GM12878 (cell line): ENCODE measurements at regions not wholly inside any gene's neighbourhood (a gene's known extent, or its start where the extent isn't known, plus 50 kb on each side); places are given as distances from the start of the nearest gene placed in this dataset.

Experiments used
- ATAC-seq: fragments of 200-7000 bp; cut with Tn5 transposase; 3 replicates; pipeline ENCODE4 v1.9.1; 2020; ENCODE audit warnings: mild to moderate bottlenecking, moderate library complexity
- BruUV-seq: library from RNA; stranded (reverse); fragments of 400-500 nt; replicated peaks from 2 replicates; lab custom pipeline; 2021; lab: Mats Ljungman, UMichigan
- CTCF ChIA-PET: fragments of 300-600 bp; sonication (Branson Sonifier 250); formaldehyde crosslinking; extraction: SDS; loops from one replicate; lab custom pipeline; 2021; ENCODE audit warnings: inconsistent platforms; lab: Yijun Ruan, JAX
- POLR2A ChIA-PET: fragments of 350-600 bp; formaldehyde crosslinking; extraction: SDS; loops from one replicate; lab custom pipeline; 2021; ENCODE audit warnings: inconsistent platforms; lab: Charles Lee
- RAD21 ChIA-PET: fragments of 300-600 bp; sonication (Branson Sonifier 250); formaldehyde crosslinking; loops from one replicate; lab custom pipeline; 2023; ENCODE audit warnings: antibody characterized with exemption; ENCODE audit not compliant: unreplicated experiment; lab: Charles Lee
- SMC1A ChIA-PET: fragments of 300-600 bp; sonication (Branson Sonifier 250); formaldehyde crosslinking; loops from one replicate; lab custom pipeline; 2023; ENCODE audit not compliant: unreplicated experiment, uncharacterized antibody; lab: Charles Lee
- DNase-seq: peaks from one replicate; pipeline ENCODE4 v3.0.0-alpha.2; 2011; ENCODE audit warnings: low read depth, low spot score
- FAIRE-seq: peaks from 3 replicates; lab custom pipeline; 2011; peaks lifted over from hg19 to GRCh38; lab: Jason Lieb, UNC
- H2AFZ ChIP-seq: 2 replicates; pipeline ENCODE4 v1.6.0; 2011; ENCODE audit warnings: low read depth, low read length, control low read depth; ENCODE audit not compliant: control insufficient read depth
- H3K27ac ChIP-seq: 2 replicates; pipeline ENCODE4 v1.5.1; 2011; ENCODE audit warnings: control low read depth; ENCODE audit not compliant: control insufficient read depth, insufficient read depth
- H3K27me3 ChIP-seq, 2 experiments: replicated peaks in 1 of 2; 2 replicates each; pipeline versions ENCODE4 v1.6.0 to v1.6.1; 2011; ENCODE audit warnings: low read length in 1 of 2; ENCODE audit not compliant: control insufficient read depth in 2 of 2, insufficient read depth in 2 of 2
- H3K36me3 ChIP-seq, 2 experiments: 2 replicates each; pipeline ENCODE4 v1.5.1; 2011; ENCODE audit warnings: low read length in 1 of 2; ENCODE audit not compliant: control insufficient read depth in 2 of 2, insufficient read depth in 2 of 2
- H3K4me1 ChIP-seq: 2 replicates; pipeline ENCODE4 v1.6.1; 2011; ENCODE audit warnings: mild to moderate bottlenecking, low read length, moderate library complexity, mixed read lengths; ENCODE audit not compliant: control insufficient read depth, insufficient read depth
- H3K4me2 ChIP-seq: 2 replicates; pipeline ENCODE4 v1.6.0; 2011; ENCODE audit warnings: control low read depth; ENCODE audit not compliant: control insufficient read depth, insufficient read depth
- H3K4me3 ChIP-seq: fragments of 200-600 bp; sonication (generic); 2 replicates; pipeline ENCODE4 v1.5.1; 2016
- H3K79me2 ChIP-seq: 2 replicates; pipeline ENCODE4 v1.6.0; 2011; ENCODE audit warnings: low read length; ENCODE audit not compliant: control insufficient read depth, insufficient read depth
- H3K9ac ChIP-seq: 2 replicates; pipeline ENCODE4 v1.8.0; 2011; ENCODE audit warnings: low read length, control low read depth, mixed read lengths; ENCODE audit not compliant: control insufficient read depth, insufficient read depth
- H3K9me3 ChIP-seq: replicated peaks from 3 replicates; pipeline ENCODE4 v1.5.1; 2011; ENCODE audit warnings: mild to moderate bottlenecking, low read length; ENCODE audit not compliant: control insufficient read depth, insufficient read depth
- H4K20me1 ChIP-seq: 2 replicates; pipeline ENCODE4 v1.6.0; 2011; ENCODE audit not compliant: control insufficient read depth, insufficient read depth
- CBX3 ChIP-seq: fragments of 200-600 bp; sonication (generic); IDR thresholded peaks from 2 replicates; pipeline ENCODE4 v1.6.1; 2016; ENCODE audit warnings: low read depth, borderline replicate concordance
- EP300 ChIP-seq, 2 experiments: fragments of 150-350 bp in 1 of 2; IDR thresholded peaks; 2 replicates each; pipeline ENCODE4 v1.6.1; 2011 to 2012; ENCODE audit warnings: low read depth in 2 of 2, low read length in 2 of 2, borderline replicate concordance in 1 of 2, improper control_type of control experiment in 1 of 2, inconsistent platforms in 1 of 2; ENCODE audit not compliant: control insufficient read depth in 1 of 2
- EZH2 ChIP-seq: IDR thresholded peaks from 2 replicates; pipeline ENCODE4 v1.6.1; 2012; ENCODE audit warnings: low read depth, mild to moderate bottlenecking, control low read depth, inconsistent platforms, low read length, borderline replicate concordance; ENCODE audit not compliant: control insufficient read depth
- FOXM1 ChIP-seq: IDR thresholded peaks from 2 replicates; pipeline ENCODE4 v1.6.1; 2012; ENCODE audit warnings: low read depth, mild to moderate bottlenecking, inconsistent platforms, low read length, moderate library complexity
- GABPA ChIP-seq: IDR thresholded peaks from 2 replicates; pipeline ENCODE4 v1.6.1; 2014; ENCODE audit warnings: antibody characterized with exemption, low read depth, mild to moderate bottlenecking, inconsistent platforms
- HDGF ChIP-seq: fragments of 450-650 bp; IDR thresholded peaks from 2 replicates; pipeline ENCODE4 v1.6.1; 2016; ENCODE audit warnings: antibody characterized with exemption
- MYB ChIP-seq: fragments of 150-350 bp; IDR thresholded peaks from 2 replicates; pipeline ENCODE4 v1.6.1; 2014; ENCODE audit warnings: mild to moderate bottlenecking, low read depth, low read length, borderline replicate concordance
- RB1 ChIP-seq: fragments of 450-650 bp; formaldehyde crosslinking; IDR thresholded peaks from 2 replicates; pipeline ENCODE4 v1.6.1; 2017; ENCODE audit warnings: mild to moderate bottlenecking, borderline replicate concordance
- RFX5 ChIP-seq: IDR thresholded peaks from 2 replicates; pipeline ENCODE4 v1.6.1; 2011; ENCODE audit warnings: low read depth, low read length, improper control_type of control experiment
- SMC3 ChIP-seq: IDR thresholded peaks from 2 replicates; pipeline ENCODE4 v1.6.1; 2011; ENCODE audit warnings: low read length, improper control_type of control experiment, borderline replicate concordance
- ZZZ3 ChIP-seq: IDR thresholded peaks from 2 replicates; pipeline ENCODE4 v1.6.1; 2011; ENCODE audit warnings: low read depth; ENCODE audit not compliant: control insufficient read depth, insufficient read length
- WGBS: methylation state at CpG from one replicate; pipeline ENCODE4 v1.1.6; 2016; ENCODE audit warnings: low lambda C conversion rate; ENCODE audit not compliant: insufficient replicate concordance, insufficient coverage; ENCODE audit errors: missing lambda C conversion rate; 5-methylcytosine and 5-hydroxymethylcytosine counted together
- in situ Hi-C: fragments of 300-500 bp; cut with MboI; formaldehyde crosslinking; loops from 9 replicates; pipeline ENCODE4 v1.14.3; 2018; ENCODE audit warnings: mixed read lengths
- intact Hi-C: fragments of 100-400 bp; cut with micrococcal nuclease; formaldehyde crosslinking; loops from one replicate; pipeline ENCODE4 v1.14.2; 2022; ENCODE audit not compliant: unreplicated experiment
- TF ChIP-seq, protein P1 (sequence below): fragments of 150-350 bp; IDR thresholded peaks from 2 replicates; pipeline ENCODE4 v1.6.1; 2016; ENCODE audit warnings: low read depth, low read length
- TF ChIP-seq, protein P2 (sequence below): fragments of 450-650 bp; IDR thresholded peaks from 2 replicates; pipeline ENCODE4 v1.6.1; 2017; ENCODE audit warnings: mild to moderate bottlenecking, moderate library complexity
- TF ChIP-seq, protein P3 (sequence below): fragments of 450-650 bp; formaldehyde crosslinking; IDR thresholded peaks from 2 replicates; pipeline ENCODE4 v1.5.0; 2022; ENCODE audit warnings: mild to moderate bottlenecking, missing genetic modification characterization

DNA sequence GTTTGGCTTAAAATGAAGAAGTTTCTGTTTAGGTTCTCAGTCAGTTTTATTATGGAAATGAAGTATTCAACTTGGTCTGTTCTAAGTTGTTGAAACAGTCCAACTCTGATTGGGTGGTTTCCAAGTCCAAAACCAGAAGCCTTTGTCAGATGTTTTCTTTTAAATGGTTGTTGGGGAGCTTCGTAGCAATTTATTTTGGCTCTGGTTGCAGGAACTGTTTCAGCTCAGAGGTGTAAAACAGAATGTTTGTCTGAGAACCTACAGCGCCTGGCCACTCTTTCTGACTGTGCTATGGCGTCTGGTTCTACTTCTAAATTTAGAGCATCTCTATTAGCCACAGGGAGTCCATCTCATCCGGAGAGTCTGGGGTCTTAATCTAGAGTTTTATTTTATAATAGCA is 582.6 kb upstream of the TMPRSS15 start:
- ATAC-seq (no peak), DNase-seq (no peak), FAIRE-seq (no peak)
- RAD21 ChIA-PET, result no interaction called here
- H3K4me3 ChIP-seq, result no peak overlapping the region
- BruUV-seq, result no TSS peak
- no peak overlapping the region for H2AFZ ChIP-seq
- no peak overlapping the region for H3K27ac ChIP-seq
- POLR2A ChIA-PET, result no interaction called here
- in situ Hi-C loops (no loop called here), intact Hi-C loops (no loop called here)
- no peaks in the 10 kb centered on the region for H4K20me1 ChIP-seq
- H3K9me3 ChIP-seq, result no peaks in the 10 kb centered on the region
- no peak overlapping the region for H3K4me2 ChIP-seq
- no peaks in the 10 kb centered on the region for H3K36me3 ChIP-seq
- no peaks in the 10 kb centered on the region for H3K4me1 ChIP-seq
- 13% methylated on average over 4 of the region's 4 CpGs for WGBS
- CTCF ChIA-PET, result interaction anchor here (1.2 to 1.3 kb wide), 2 partner anchors 15 to 18 kb away, joined by 3 to 5 read pairs; no protein-coding TSS in a partner anchor
- H3K27me3 ChIP-seq, result no peaks in the 10 kb centered on the region
- no peaks in the 10 kb centered on the region for H3K79me2 ChIP-seq
- SMC1A ChIA-PET, result interaction anchor here (1.1 kb wide), 2 partner anchors 14 to 19 kb away, joined by 3 read pairs; no protein-coding TSS in a partner anchor
- no peak overlapping the region for H3K9ac ChIP-seq
- TF ChIP-seq HDGF (no peak), MYB (no peak), EZH2 (no peak), SMC3 (no peak), FOXM1 (no peak), GABPA (no peak), EP300 (IDR thresholded peaks at IDR 0.05; ENCODE audit: borderline replicate concordance in 1 of 2, control insufficient read depth in 1 of 2, low read depth in 2 of 2, low read length in 2 of 2) (no peak), ZZZ3 (no peak), RB1 (no peak), CBX3 (no peak), RFX5 (no peak)
- TF ChIP-seq, protein P1, sequence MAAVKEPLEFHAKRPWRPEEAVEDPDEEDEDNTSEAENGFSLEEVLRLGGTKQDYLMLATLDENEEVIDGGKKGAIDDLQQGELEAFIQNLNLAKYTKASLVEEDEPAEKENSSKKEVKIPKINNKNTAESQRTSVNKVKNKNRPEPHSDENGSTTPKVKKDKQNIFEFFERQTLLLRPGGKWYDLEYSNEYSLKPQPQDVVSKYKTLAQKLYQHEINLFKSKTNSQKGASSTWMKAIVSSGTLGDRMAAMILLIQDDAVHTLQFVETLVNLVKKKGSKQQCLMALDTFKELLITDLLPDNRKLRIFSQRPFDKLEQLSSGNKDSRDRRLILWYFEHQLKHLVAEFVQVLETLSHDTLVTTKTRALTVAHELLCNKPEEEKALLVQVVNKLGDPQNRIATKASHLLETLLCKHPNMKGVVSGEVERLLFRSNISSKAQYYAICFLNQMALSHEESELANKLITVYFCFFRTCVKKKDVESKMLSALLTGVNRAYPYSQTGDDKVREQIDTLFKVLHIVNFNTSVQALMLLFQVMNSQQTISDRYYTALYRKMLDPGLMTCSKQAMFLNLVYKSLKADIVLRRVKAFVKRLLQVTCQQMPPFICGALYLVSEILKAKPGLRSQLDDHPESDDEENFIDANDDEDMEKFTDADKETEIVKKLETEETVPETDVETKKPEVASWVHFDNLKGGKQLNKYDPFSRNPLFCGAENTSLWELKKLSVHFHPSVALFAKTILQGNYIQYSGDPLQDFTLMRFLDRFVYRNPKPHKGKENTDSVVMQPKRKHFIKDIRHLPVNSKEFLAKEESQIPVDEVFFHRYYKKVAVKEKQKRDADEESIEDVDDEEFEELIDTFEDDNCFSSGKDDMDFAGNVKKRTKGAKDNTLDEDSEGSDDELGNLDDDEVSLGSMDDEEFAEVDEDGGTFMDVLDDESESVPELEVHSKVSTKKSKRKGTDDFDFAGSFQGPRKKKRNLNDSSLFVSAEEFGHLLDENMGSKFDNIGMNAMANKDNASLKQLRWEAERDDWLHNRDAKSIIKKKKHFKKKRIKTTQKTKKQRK, result no peak
- TF ChIP-seq, protein P2, sequence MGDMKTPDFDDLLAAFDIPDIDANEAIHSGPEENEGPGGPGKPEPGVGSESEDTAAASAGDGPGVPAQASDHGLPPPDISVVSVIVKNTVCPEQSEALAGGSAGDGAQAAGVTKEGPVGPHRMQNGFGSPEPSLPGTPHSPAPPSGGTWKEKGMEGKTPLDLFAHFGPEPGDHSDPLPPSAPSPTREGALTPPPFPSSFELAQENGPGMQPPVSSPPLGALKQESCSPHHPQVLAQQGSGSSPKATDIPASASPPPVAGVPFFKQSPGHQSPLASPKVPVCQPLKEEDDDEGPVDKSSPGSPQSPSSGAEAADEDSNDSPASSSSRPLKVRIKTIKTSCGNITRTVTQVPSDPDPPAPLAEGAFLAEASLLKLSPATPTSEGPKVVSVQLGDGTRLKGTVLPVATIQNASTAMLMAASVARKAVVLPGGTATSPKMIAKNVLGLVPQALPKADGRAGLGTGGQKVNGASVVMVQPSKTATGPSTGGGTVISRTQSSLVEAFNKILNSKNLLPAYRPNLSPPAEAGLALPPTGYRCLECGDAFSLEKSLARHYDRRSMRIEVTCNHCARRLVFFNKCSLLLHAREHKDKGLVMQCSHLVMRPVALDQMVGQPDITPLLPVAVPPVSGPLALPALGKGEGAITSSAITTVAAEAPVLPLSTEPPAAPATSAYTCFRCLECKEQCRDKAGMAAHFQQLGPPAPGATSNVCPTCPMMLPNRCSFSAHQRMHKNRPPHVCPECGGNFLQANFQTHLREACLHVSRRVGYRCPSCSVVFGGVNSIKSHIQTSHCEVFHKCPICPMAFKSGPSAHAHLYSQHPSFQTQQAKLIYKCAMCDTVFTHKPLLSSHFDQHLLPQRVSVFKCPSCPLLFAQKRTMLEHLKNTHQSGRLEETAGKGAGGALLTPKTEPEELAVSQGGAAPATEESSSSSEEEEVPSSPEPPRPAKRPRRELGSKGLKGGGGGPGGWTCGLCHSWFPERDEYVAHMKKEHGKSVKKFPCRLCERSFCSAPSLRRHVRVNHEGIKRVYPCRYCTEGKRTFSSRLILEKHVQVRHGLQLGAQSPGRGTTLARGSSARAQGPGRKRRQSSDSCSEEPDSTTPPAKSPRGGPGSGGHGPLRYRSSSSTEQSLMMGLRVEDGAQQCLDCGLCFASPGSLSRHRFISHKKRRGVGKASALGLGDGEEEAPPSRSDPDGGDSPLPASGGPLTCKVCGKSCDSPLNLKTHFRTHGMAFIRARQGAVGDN, result no peak
- TF ChIP-seq, protein P3, sequence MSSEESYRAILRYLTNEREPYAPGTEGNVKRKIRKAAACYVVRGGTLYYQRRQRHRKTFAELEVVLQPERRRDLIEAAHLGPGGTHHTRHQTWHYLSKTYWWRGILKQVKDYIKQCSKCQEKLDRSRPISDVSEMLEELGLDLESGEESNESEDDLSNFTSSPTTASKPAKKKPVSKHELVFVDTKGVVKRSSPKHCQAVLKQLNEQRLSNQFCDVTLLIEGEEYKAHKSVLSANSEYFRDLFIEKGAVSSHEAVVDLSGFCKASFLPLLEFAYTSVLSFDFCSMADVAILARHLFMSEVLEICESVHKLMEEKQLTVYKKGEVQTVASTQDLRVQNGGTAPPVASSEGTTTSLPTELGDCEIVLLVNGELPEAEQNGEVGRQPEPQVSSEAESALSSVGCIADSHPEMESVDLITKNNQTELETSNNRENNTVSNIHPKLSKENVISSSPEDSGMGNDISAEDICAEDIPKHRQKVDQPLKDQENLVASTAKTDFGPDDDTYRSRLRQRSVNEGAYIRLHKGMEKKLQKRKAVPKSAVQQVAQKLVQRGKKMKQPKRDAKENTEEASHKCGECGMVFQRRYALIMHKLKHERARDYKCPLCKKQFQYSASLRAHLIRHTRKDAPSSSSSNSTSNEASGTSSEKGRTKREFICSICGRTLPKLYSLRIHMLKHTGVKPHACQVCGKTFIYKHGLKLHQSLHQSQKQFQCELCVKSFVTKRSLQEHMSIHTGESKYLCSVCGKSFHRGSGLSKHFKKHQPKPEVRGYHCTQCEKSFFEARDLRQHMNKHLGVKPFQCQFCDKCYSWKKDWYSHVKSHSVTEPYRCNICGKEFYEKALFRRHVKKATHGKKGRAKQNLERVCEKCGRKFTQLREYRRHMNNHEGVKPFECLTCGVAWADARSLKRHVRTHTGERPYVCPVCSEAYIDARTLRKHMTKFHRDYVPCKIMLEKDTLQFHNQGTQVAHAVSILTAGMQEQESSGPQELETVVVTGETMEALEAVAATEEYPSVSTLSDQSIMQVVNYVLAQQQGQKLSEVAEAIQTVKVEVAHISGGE (CRISPR knock-in tag), result no peak
